Stomach (tissue), 8 donors: ENCODE measurements at regions not wholly inside any gene's neighbourhood (a gene's known extent, or its start where the extent isn't known, plus 50 kb on each side); places are given as distances from the start of the nearest gene placed in this dataset.

Experiments used
- DNase-seq, 2 donors: peaks; one replicate each; pipeline versions ENCODE4 v3.0.0 to v3.0.0-alpha.2; 2013 to 2019
- H3K27ac ChIP-seq, 5 donors: fragments of 200-600 bp in 4 of 5; sonication (generic) in 4 of 5; one replicate each; pipeline ENCODE4 v1.5.1; 2013 to 2019; ENCODE audit warnings: mild to moderate bottlenecking in 1 of 5, moderate library complexity in 1 of 5
- H3K27me3 ChIP-seq, 3 donors: fragments of 200-600 bp; sonication (generic); one replicate each; pipeline ENCODE4 v1.5.1; 2017 to 2019; ENCODE audit warnings: mixed run types in 1 of 3
- H3K36me3 ChIP-seq, 4 donors: fragments of 200-600 bp; sonication (generic); 1 replicate in 3 of 4; 2 replicates in 1 of 4; pipeline ENCODE4 v1.5.1; 2016 to 2019
- H3K4me1 ChIP-seq, 4 donors: fragments of 200-600 bp; sonication (generic); one replicate each; pipeline ENCODE4 v1.5.1; 2016 to 2019
- H3K4me3 ChIP-seq, 4 donors: fragments of 200-600 bp; sonication (generic) in 3 of 4; one replicate each; pipeline ENCODE4 v1.5.1; 2016 to 2019; ENCODE audit warnings: mild to moderate bottlenecking in 1 of 4
- H3K9me3 ChIP-seq, 4 donors: fragments of 200-600 bp; sonication (generic); one replicate each; pipeline ENCODE4 v1.5.1; 2016 to 2019
- CTCF ChIP-seq, 7 experiments: fragments of 450-650 bp in 4 of 7; fragments of 200-600 bp in 3 of 7; sonication (generic) in 3 of 7; IDR thresholded peaks; one replicate each; pipeline ENCODE4 v1.5.1; 2016 to 2019; ENCODE audit warnings: antibody characterized with exemption in 7 of 7, control low read depth in 2 of 7, mild to moderate bottlenecking in 1 of 7
- EP300 ChIP-seq: sonication (generic); formaldehyde crosslinking; IDR thresholded peaks from one replicate; pipeline ENCODE4 v1.6.1; 2017; ENCODE audit warnings: antibody characterized with exemption
- POLR2A ChIP-seq, 4 donors: fragments of 450-650 bp; IDR thresholded peaks; one replicate each; pipeline ENCODE4 v1.6.1; 2016; ENCODE audit warnings: antibody characterized with exemption in 4 of 4, control low read depth in 2 of 4, mild to moderate bottlenecking in 1 of 4, moderate library complexity in 1 of 4
- POLR2AphosphoS5 ChIP-seq, 3 donors: sonication (generic); formaldehyde crosslinking; IDR thresholded peaks; one replicate each; pipeline ENCODE4 v1.6.1; 2016; ENCODE audit warnings: antibody characterized with exemption in 3 of 3
- WGBS, 5 donors: extraction: QIAGEN DNeasy Blood & Tissue Kit in 3 of 5; methylation state at CpG; one replicate each; pipeline versions ENCODE4 v1.1.5 to v1.1.7; 2013 to 2018; 5-methylcytosine and 5-hydroxymethylcytosine counted together
- intact Hi-C: fragments of 100-400 bp; cut with DNase I; formaldehyde crosslinking; loops from one replicate; pipeline ENCODE4 v1.15.1; 2023; ENCODE audit warnings: low total_unique reads
- donor health status: healthy with polysubstance abuse.
- donor health status: Bipolar disorder and iron deficiency.
- donor health status: healthy.

- Histone ChIP-seq H3K4me1 (peaks cover 0 to 15% (median 6%) of the 10 kb centered on the region in 4 donors), H3K27ac (peak overlapping the region in 1 of 5 donors; percentile 50), H3K36me3 (no peaks in the 10 kb centered on the region), H3K9me3 (no peaks in the 10 kb centered on the region), H3K4me3 (no peak overlapping the region), H3K27me3 (no peaks in the 10 kb centered on the region)
- whole genome bisulfite sequencing, 5 donors: 34 to 47% (median 41%) methylated on average over 5 of the region's 5 CpGs
- no peak for DNase-seq
- no peak for TF ChIP-seq POLR2AphosphoS5 (IDR thresholded peaks at IDR 0.05)
- TF ChIP-seq POLR2A (IDR thresholded peaks at IDR 0.05): no peak
- TF ChIP-seq CTCF (IDR thresholded peaks at IDR 0.05): no peak
- TF ChIP-seq EP300: no peak
- intact Hi-C loops: no loop called here
These were observed 74.9 kb upstream of the APCDD1 start for GRCh38 chr18:10379522-10379921.

GRCh38 chr18:10381516-10381915 is 72.9 kb upstream of the APCDD1 start:
- no peak for DNase-seq
- intact Hi-C loops: no loop called here
- Histone ChIP-seq H3K4me3 (no peak overlapping the region), H3K9me3 (no peaks in the 10 kb centered on the region), H3K27me3 (no peaks in the 10 kb centered on the region), H3K27ac (no peak overlapping the region), H3K36me3 (no peaks in the 10 kb centered on the region), H3K4me1 (peaks cover 0 to 15% (median 6%) of the 10 kb centered on the region in 4 donors)
- no peak for TF ChIP-seq EP300
- TF ChIP-seq POLR2AphosphoS5 (IDR thresholded peaks at IDR 0.05): no peak
- no peak for TF ChIP-seq POLR2A (IDR thresholded peaks at IDR 0.05)
- TF ChIP-seq CTCF (IDR thresholded peaks at IDR 0.05): no peak
- 78 to 86% (median 81%) methylated on average over 1 of the region's 1 CpG for WGBS, 5 donors

GRCh38 chr18:10381951-10382350 is 72.5 kb upstream of the APCDD1 start:
- DNase-seq: no peak
- intact Hi-C loops: no loop called here
- peaks cover 0 to 15% (median 6%) of the 10 kb centered on the region in 4 donors for H3K4me1 ChIP-seq
- H3K27me3 ChIP-seq: no peaks in the 10 kb centered on the region
- whole genome bisulfite sequencing, 5 donors: 39 to 81% (median 49%) methylated on average over 4 of the region's 4 CpGs
- TF ChIP-seq EP300 (no peak), CTCF (IDR thresholded peaks at IDR 0.05) (no peak), POLR2AphosphoS5 (IDR thresholded peaks at IDR 0.05) (no peak), POLR2A (IDR thresholded peaks at IDR 0.05) (no peak)
- no peak overlapping the region for H3K4me3 ChIP-seq
- H3K36me3 ChIP-seq: no peaks in the 10 kb centered on the region
- no peaks in the 10 kb centered on the region for H3K9me3 ChIP-seq
- H3K27ac ChIP-seq: no peak overlapping the region

- TF ChIP-seq POLR2A (IDR thresholded peaks at IDR 0.05) (no peak), POLR2AphosphoS5 (IDR thresholded peaks at IDR 0.05) (no peak), EP300 (no peak), CTCF (IDR thresholded peaks at IDR 0.05) (no peak)
- Histone ChIP-seq H3K27ac (no peak overlapping the region), H3K36me3 (no peaks in the 10 kb centered on the region), H3K4me1 (no peaks in the 10 kb centered on the region), H3K4me3 (no peak overlapping the region), H3K27me3 (no peaks in the 10 kb centered on the region), H3K9me3 (no peaks in the 10 kb centered on the region)
- no peak for DNase-seq
- intact Hi-C loops: no loop called here
- 79 to 90% (median 89%) methylated on average over 4 of the region's 4 CpGs for WGBS, 5 donors
These were observed 68.4 kb upstream of the APCDD1 start for GRCh38 chr18:10386049-10386448.
